SK-N-DZ (cell line): ENCODE measurements at regions not wholly inside any gene's neighbourhood (a gene's known extent, or its start where the extent isn't known, plus 50 kb on each side); places are given as distances from the start of the nearest gene placed in this dataset.
"Not testable (repeated sequence)": the region's sequence is repeated elsewhere in the genome, so short reads cannot be mapped to it uniquely, and the experiment has no call there.

ENCODE experiments used
- DNase-seq: peaks from one replicate; pipeline ENCODE4 v3.0.0-alpha.2; 2015; ENCODE audit warnings: low spot score

DNA sequence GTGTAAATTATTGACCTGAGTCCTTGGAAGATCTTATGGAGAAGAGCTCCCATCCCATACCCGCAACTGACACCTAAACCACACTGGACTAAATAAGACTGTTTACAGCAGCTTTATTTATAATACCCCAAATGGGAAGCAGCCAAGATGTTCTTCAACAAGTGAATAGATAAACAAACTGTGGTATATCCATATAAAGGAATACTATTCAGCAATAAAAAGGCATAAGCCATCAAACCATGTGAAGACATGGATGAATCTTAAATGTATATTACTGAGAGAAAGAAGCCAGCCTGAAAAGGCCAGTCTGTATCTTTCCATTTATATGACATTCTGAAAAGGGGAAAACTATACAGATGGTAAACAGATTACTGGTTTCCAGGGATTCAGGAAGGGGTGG, 212.7 kb downstream of the TPBG start:
- no peak for DNase-seq

DNA sequence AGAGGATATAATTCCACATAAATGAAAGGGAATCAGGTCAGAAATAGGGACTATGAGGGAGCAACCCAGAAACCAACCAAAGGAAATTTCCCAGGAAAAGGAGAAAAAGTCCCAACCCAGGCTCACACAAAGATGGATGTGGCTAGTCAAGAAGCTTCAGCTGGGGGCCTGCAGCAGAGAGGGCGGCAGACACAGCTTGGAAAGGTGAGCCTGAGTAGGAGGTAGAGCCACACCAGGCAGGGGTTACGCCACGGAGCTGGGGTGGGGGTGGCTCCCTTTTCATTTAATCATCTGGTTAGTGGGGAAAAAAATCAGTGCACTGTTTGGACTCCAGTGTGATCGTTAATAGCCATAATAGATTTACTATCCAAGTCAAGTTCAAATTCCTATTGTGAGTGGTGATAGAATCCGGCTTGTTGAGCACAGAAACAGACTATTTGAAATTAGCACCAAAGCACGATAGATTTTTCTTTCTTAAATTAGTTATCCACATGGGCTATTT, 220.6 kb downstream of the TPBG start:
- no peak for DNase-seq

DNA sequence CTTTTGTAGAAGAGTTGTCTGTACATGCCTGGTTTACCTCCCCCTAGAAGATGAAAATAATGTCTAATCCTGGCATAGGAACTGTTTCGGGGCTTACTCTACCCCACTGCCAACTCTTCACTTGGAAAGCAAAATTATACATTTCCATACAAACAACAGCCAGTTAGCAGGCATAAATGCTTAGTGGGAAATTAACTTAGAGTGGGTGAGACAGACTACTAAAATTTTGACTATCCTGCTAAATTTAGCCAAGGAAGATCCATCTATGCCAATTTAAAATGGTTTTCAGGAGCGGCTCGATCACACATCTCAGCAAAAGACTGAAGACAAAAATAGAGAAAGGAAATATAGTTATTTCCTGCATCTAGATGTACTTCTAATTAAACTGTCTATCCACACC, 221.2 kb downstream of the TPBG start:
- no peak for DNase-seq

DNA sequence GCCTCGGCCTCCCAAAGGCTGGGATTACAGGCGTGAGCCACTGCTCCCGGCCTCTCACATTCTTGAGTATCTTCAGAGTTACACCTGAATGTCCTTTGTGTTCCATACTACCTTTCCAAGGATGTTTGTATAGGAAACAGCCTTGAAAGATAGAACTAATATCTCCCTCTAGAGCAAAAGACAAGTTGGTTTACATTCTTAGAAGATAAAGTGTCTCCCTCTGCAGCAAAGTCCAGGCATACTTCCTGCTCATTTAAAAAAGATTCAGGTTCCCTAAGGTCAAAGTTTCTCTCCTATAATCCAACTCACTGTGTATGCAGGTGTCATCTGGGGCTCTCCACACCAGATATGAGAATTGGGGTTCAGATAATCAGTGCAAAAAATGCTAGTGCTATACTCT, 224.4 kb downstream of the TPBG start:
- no peak for DNase-seq

DNA sequence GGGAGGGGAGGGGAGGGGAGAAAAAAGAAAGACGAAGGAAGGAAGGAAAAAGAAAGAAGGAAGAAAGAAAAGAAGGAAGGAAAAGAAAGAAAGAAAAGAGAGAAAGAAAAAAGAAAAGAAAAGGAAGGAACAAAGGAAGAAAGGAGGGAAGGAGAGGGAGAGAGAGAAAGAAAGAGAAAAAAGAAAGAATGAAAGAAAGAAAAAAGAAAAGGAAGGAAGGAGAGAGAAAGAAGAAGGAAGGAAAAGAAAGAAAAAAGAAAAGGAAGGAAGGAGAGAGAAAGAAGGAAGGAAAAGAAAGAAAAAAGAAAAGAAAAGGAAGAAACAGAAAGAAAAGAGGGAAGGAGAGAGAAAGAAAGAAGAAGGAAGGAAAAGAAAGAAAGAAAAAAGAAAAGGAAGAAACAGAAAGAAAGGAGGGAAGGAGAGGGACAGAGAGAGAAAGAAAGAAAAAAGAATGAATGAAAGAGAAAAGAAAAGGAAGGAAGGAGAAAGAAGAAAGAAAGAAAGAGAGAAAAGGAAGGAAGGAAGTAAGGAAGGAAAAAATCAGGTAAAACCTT, 225.3 kb downstream of the TPBG start:
- no peak for DNase-seq

DNA sequence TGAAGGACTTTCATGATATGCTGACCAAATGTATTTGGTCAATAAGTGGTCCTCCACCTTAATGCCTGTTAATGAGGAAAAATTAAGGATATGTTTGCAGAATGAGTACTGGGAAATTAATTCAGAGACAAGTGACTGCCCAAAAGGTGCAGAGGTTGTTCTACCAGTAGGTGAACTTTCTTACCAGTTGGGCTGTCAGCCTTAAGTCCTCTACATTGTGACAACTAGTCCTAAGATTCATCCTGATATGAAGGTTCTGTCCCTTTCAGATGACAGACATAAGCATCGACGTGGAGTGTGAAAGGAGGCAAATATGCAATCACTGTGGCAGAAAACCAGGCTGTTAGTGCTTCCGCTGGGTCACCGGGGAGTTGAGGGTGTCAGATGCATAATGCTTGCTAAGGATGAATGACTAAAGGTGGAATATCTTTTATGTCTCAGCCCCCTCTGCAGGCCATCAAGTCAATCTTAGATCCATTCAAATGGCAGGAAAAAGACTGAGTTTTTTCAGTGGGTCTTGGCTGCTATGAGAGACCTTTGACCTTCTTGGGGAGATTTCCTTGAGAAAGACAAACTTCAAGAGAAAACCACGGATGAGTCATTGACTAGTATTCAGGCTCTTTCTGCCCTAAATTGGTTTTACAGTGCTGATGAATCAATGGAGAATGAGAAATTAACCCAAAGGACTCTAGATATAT, 226.0 kb downstream of the TPBG start:
- peak; percentile 52 for DNase-seq

DNA sequence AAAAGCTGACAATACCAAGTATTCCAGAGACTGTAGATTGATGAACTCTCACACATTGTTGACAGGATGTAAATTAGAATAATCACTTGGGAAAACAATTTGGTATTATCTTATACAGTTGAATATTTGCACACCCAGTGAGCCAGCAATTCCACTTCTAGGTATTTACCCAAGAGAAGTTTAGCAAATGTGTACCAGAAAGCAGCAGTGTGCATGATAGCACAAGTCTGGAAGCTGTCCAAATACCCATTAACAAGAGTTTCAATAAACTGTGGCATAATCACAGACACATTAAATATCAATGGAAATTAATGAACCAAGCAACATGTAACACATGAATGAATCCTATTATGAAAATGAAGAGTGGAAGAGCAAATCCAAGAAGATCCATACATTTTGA, 233.6 kb downstream of the TPBG start:
- no peak for DNase-seq

DNA sequence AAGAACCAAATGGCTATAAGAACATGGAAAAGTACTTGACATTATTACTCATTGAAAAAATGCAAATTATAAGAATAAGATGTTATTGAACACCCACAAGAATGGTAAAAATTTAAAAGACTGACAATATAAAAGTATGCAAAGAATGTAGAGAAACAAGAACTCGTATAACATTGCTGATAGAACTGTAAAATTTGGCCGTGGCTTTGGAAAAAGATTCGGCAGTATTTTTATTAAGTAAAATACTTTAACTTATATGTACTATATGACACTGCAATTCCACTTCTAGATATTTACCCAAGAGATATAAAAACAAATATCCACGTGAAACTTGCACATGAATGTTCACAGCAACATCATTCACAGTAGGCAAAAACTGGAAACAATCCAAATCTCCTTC, 239.2 kb downstream of the TPBG start:
- no peak for DNase-seq

DNA sequence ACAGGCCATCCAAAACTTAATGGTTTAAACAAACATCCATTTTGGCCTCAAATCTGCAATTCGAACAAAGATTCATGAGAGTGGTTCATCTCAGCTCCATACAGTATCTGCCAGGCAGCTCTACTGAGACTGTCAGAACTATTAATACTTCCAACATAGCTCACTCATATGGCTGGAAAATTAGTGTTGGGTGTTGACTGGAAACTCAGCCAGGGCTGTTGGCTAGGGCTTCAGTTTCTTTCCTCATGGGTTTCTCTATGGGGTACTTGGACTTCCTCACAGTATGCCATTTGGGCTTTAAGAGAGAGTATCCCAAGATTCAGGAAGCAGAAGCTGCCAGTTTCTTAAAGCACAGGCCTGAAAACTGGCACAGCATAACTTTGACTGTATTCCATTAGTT, 240.3 kb downstream of the TPBG start:
- DNase-seq, result no peak

DNA sequence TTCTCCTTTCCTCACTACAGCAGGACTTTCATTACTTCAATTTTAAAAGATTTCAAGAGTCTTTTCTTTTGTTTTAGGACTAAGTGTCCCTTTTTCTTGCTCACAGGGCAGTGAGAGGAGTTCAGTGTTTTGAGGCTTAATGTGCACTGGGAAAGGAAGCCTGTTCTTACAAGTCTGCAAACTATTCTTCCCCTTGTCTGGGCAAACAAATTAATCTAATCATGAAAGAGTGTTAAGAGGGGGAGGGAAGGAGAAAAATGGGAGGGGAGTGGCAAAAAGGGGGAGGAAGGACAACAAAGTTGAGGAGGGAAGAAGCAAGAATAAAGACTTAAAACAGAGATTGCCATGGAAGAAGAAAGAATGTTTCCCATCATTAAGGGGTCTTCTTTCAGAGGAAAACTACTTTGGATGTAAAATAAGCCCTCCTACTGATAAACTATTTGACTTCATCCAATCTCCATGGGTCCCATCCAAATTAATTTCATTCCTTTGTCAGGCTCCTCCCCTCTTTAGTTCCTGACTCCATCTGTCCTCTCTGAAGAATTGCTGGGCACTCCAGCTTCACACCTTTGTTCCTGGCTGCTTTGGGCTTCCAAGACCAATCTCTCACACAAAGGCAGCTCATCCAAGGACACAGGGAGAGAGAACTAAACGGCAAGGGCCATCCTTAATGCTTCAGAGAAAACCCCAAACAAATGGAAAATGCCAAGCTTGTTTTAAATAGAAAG, 244.5 kb downstream of the TPBG start:
- no peak for DNase-seq

DNA sequence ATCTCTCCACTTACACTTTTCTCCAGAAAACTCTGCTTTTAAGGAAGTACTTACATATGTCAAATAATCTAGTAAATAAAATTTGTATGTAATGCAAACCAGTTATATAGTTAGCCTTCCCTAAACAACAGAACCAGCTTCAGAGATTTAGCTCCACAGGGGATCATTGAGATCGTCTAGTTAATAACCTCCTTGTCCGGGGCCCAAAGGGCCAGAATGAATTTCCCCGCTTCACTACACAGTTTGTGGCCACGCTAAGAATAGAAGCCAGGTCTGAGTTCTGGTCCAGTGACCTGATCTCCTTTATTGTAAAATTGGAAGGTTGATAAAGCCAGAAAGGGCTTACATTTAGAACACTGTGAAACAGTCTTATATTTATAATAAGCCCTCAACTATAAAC, 245.2 kb downstream of the TPBG start:
- DNase-seq, result no peak

DNA sequence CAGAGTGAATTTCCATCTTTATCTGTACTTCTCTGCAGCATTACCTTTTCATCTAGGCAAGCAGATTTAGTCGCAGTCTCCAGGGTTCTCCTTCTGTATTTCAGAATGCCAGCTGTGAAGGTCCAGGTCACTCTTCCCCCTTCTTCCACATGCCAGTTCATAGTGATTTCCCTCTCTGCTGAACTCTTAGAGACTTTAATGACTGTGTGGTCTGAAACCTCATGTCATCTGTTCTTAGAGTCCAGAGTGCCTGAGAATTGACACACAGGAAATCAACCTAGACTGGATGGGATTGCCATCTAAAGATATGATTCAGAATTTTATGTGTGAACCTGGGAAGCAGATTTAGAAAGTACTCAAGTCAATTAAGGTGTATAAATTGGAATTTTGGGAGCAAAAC, 248.1 kb downstream of the TPBG start:
- no peak for DNase-seq

DNA sequence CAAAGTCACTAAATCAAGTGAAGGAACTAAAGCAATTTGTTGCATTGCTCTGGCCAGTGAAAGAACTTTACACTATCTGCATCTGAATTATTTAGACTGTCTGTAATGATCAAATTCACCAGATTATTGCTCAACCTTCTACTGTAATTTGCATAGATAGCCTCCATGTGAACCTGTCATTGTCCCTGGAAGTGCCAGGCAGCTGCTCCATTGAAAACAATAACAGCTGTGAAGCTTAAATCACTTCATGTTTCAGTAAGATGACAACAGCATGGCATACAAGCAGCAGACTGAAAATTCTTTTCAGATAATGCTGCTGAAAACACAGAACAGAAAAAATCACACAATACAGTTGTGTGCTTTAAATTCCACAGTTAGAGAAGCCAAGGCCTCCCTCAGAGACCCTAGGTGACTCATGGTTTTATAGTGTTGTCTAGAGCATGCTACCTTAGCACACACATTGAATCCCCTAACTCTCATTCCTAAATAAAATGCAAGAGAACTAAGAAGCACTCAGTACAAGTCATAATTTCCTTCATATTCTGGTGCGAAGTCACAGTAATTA, 248.9 kb downstream of the TPBG start:
- DNase-seq, result no peak

DNA sequence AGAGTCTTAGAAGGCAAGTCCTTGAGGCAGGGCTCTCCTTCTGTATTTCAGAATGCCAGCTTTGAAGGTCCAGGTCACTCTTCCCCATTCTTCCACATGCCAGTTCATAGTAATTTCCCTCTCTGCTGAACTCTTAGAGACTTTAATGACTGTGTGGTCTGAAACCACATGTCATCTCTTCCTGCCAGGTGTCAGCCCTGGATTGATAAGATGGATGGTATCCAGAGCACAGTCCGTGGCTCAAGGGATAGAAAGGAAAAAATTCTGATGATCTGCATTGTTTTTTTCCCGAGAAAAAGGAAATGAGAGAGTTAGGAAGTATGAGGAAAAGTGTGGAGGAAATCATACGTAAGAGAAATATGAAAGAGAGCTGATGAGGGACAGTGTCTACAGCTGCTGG, 250.9 kb downstream of the TPBG start:
- no peak for DNase-seq

DNA sequence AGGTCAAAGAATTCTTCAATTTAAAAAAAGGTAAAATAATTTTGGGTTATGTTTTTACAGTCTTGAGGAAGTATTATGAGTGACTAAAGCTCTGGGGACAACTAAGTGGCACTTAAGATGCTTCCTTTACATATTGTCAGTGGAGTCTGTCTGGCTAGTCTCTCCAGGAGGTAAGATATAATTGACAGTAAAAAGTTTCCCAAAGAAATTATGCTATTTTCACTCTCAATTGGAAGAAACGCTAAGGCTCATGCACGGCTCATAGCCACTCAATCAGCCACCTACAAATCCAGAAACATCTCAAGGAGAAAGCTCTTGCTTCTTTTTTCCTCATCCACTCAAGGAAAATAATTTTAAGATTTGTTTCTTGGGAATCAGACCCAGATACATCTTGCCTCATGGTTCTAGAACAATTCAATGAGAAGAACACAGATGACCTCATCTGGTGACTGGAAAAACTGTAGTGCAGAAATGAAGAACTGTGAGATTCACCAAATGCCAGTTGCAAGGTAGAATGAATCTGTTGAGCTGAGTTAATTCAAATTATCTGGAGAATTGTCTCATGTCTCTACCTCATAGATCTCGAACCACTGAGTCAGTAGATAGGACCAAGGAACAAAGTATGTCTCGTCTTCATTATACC, 252.9 kb downstream of the TPBG start:
- no peak for DNase-seq

DNA sequence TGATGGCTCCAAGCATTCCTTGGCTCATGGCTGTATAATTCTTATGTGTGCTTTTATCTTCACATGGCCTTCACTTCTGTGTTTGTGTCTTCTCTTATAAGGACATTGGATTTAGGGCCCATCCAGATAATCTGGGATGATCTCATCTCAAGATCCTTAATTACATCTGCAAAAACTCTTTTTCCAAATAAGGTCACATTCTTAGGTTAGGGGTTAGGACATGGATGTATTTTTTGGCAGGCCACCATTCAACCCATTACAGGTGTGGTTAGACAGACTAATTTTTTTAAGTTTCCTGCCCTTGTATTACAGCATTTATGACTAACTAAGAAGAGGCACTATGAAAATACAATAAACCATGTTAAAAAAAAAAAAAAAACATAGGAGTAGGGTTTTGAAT, 254.0 kb downstream of the TPBG start:
- DNase-seq, result no peak

DNA sequence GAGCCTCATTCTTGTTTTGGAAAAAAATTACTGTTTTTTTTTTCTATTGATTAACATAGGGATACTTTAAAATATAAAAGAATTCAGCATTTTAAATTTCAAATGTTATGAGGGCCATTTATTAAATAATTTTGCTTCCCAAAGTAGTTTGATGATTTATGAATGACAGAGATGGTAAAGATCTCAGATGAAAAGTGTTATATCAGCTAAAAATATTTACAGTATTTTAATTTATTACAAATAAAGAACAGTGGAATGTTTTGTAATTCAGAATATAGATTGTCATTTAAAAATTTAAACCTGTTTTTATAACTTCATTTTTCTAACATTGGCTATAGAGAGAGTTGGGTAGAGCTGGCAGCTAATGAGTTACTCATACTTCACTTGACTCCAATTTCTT, 256.0 kb downstream of the TPBG start:
- no peak for DNase-seq

DNA sequence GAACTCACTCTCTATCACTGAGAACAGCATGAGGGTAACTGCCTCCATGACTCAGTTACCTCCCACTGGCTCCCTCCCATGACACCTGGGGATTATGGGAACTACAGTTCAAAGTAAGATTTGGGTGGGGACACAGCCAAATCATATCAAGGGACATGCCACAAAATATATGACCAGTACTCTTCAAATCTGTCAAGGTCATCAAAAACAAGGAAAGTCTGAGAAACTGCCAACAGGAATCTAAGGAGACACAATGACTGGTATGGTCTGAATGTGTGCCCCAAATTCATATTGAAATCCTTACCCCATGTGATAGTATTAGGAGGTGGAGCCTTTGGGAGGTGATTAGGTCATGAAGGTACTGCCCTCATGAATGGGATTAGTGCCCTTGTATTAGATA, 258.8 kb downstream of the TPBG start:
- no peak for DNase-seq

DNA sequence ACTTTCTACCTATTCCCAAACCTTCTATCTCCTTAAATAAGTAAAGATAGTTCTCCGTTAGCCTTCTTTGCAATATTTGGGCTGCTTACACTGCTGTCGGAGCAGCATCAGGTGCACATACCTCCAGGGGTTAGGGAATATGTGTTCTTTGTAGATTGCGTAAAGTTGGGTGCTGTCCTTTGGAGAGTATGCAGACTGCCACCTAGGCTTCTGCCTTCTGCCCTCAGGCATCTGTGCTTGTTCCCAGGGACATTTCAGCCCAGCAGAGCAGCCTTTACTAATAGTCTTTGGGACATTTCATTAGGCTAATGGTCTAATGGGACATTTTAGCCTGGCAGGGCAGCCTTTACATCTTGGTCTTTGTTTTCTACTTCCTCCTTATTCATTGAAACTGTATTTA, 260.6 kb downstream of the TPBG start:
- DNase-seq, result no peak

DNA sequence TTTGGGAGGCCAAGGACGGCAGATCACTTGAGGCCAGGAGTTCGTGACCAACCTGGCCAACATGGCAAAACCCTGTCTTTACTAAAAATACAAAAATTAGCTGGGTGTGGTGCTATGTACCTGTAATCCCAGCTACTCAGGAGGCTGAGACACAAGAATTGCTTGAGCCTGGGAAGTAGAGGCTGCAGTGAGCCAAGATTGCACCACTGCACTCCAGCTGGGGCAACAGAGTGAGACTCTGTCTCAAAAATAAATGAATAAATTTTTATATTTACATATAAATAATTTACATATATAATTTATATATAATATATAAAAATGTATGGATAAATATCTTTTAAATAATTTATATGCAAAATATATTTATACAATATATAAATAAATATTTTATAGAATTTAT, 263.3 kb downstream of the TPBG start:
- DNase-seq, result not testable (repeated sequence)

DNA sequence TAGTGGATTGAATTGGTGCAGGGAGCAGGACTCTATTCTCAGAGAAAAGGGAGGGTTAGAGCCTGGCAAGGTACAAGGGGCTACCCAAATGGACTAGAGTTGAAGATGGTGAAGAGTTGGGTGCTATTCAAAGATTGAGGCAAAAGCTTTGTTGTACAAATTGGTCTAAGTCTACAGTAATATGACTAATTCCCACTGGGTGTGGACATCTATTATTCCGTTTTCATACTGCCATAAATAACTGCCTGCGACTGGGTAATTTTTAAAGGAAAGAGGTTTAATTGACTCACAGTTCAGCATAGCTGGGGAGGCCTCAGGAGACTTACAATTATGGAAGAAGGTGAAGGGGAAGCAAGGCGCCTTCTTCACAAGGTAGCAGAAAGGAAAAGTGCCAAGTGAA, 266.3 kb downstream of the TPBG start:
- no peak for DNase-seq

DNA sequence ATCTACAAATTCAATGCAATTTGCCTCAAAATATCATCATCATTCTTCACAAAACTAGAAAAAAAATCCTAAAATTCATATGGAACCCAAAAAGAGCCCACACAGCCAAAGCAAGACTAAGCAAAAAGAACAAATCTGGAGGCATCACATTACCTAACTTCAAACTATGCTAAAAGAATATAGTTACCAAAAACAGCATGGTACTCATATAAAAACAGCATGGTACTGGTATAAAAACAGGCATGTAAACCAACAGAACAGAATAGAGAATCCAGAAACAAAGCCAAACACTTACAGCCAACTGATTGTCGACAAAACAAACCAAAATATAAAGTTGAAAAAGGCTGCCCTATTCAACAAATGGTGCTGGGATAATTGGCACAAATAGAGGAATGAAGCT, 278.1 kb downstream of the TPBG start:
- DNase-seq, result no peak
